PC-9 (cell line): ENCODE measurements at regions not wholly inside any gene's neighbourhood (a gene's known extent, or its start where the extent isn't known, plus 50 kb on each side); places are given as distances from the start of the nearest gene placed in this dataset.

Experiments used
- BruUV-seq: library from RNA; stranded (reverse); fragments of 400-500 nt; replicated peaks from 2 replicates; lab custom pipeline; 2021; lab: Mats Ljungman, UMichigan
- CTCF ChIA-PET: fragments of 300-600 bp; sonication (Branson Sonifier 250); formaldehyde crosslinking; loops from one replicate; lab custom pipeline; 2022; ENCODE audit warnings: antibody characterized with exemption; lab: Charles Lee
- POLR2A ChIA-PET: fragments of 300-600 bp; sonication (Branson Sonifier 250); formaldehyde crosslinking; loops from one replicate; lab custom pipeline; 2022; ENCODE audit warnings: antibody characterized with exemption; ENCODE audit not compliant: unreplicated experiment; lab: Charles Lee
- DNase-seq, 2 experiments: peaks; one replicate each; pipeline versions ENCODE4 v3.0.0 to v3.0.0-alpha.2; 2015 to 2022; ENCODE audit warnings: mixed read lengths in 1 of 2
- H2AFZ ChIP-seq: fragments of 200-600 bp; sonication (generic); 2 replicates; pipeline ENCODE4 v1.8.1; 2017; ENCODE audit warnings: antibody characterized with exemption
- H3F3A ChIP-seq: fragments of 200-600 bp; sonication (generic); 2 replicates; pipeline ENCODE4 v1.8.1; 2017; ENCODE audit warnings: antibody characterized with exemption, mild to moderate bottlenecking, low read depth; ENCODE audit not compliant: insufficient read depth
- H3K27ac ChIP-seq: fragments of 200-600 bp; sonication (generic); 2 replicates; pipeline ENCODE4 v1.6.1; 2016; ENCODE audit warnings: mixed run types
- H3K27me3 ChIP-seq: fragments of 200-600 bp; sonication (generic); 2 replicates; pipeline ENCODE4 v1.6.1; 2016; ENCODE audit warnings: low read depth, mixed run types; ENCODE audit not compliant: insufficient read depth
- H3K36me3 ChIP-seq: fragments of 200-600 bp; sonication (generic); 2 replicates; pipeline ENCODE4 v1.6.1; 2016; ENCODE audit warnings: low read depth, mixed run types
- H3K4me1 ChIP-seq: fragments of 200-600 bp; sonication (generic); replicated peaks from 2 replicates; pipeline ENCODE4 v1.6.1; 2016; ENCODE audit warnings: mixed run types; ENCODE audit not compliant: insufficient read depth
- H3K4me2 ChIP-seq: fragments of 200-600 bp; sonication (generic); 2 replicates; pipeline ENCODE4 v1.6.1; 2017; ENCODE audit warnings: mixed run types
- H3K4me3 ChIP-seq: fragments of 200-600 bp; sonication (generic); 2 replicates; pipeline ENCODE4 v1.6.1; 2016; ENCODE audit warnings: mixed run types
- H3K79me2 ChIP-seq: fragments of 200-600 bp; sonication (generic); 2 replicates; pipeline ENCODE4 v1.6.1; 2017; ENCODE audit warnings: low read depth, mixed run types
- H3K9me2 ChIP-seq: fragments of 200-600 bp; sonication (generic); 2 replicates; pipeline ENCODE4 v1.8.1; 2017; ENCODE audit warnings: mild to moderate bottlenecking; ENCODE audit not compliant: insufficient read depth
- H3K9me3 ChIP-seq: fragments of 200-600 bp; sonication (generic); 2 replicates; pipeline ENCODE4 v1.8.1; 2016; ENCODE audit warnings: low read depth; ENCODE audit not compliant: insufficient read depth
- H4K20me1 ChIP-seq: fragments of 200-600 bp; sonication (generic); 2 replicates; pipeline ENCODE4 v1.8.1; 2017; ENCODE audit not compliant: insufficient read depth
- EZH2 ChIP-seq: fragments of 200-600 bp; sonication (generic); IDR thresholded peaks from 2 replicates; pipeline ENCODE4 v1.8.0; 2017; ENCODE audit warnings: antibody characterized with exemption, low read depth
- intact Hi-C: fragments of 100-400 bp; cut with micrococcal nuclease; formaldehyde crosslinking; loops from one replicate; pipeline ENCODE4 v1.10.0; 2022; ENCODE audit not compliant: unreplicated experiment
- TF ChIP-seq, protein P1 (sequence below): fragments of 200-600 bp; sonication (generic); conservative IDR thresholded peaks from 2 replicates; pipeline ENCODE4 v1.6.1; 2017; ENCODE audit warnings: mixed run types, antibody characterized with exemption, mild to moderate bottlenecking, moderate library complexity

DNA sequence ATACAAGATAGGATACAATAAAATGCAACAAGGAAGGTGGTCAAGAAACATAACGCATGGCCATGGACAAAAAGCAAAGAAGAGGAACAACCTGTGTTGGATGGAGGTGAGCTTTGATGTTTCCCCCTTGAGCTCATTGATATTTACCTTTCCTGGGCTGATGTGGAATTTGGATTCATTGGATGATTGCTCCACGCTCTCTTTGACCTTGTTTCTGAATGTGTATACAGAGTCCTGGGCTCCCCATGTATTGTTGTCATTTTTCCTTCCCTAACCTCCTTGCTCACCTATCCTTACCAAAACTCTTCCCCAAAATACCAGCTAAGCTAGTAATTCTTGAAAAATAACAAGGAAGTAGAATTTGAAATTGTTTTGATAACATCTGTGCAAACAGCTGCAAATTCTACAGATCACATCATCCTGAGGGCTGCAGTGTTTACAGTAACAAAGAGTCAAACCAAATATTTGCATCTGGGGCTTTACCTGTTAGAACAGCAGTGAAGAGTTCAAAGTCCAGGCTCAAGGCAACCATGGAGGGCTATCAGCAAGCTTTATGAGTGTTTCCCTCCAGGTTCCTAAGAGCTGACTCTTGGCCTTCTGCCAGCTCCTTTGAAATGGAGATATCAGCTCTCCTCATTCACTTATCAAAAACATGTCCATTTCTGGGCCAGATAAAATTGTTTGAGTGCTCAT lies 214.3 kb upstream of the MARCKS start:
- intact Hi-C loops = loop anchor here (10.0 kb wide), 1 partner anchor 52 kb away; no protein-coding TSS in a partner anchor
- Histone ChIP-seq H3F3A (peaks cover 14% of the 10 kb centered on the region; the same call in 1 of the 2 replicates), H3K4me1 (peaks cover 37% of the 10 kb centered on the region), H3K27me3 (no peaks in the 10 kb centered on the region), H4K20me1 (no peaks in the 10 kb centered on the region), H2AFZ (no peak overlapping the region), H3K4me3 (no peak overlapping the region), H3K27ac (peak overlapping the region; percentile 17; the same call in 1 of the 2 replicates), H3K36me3 (no peaks in the 10 kb centered on the region), H3K79me2 (no peaks in the 10 kb centered on the region), H3K9me2 (no peaks in the 10 kb centered on the region), H3K4me2 (0 out of 2 replicates have a peak overlapping the region, but pooled peaks have one; percentile 0), H3K9me3 (no peaks in the 10 kb centered on the region)
- POLR2A ChIA-PET = interaction anchor here (0.6 to 0.7 kb wide), 4 partner anchors 13 to 230 kb away, joined by 5 to 13 read pairs (median 8); no protein-coding TSS in a partner anchor
- no TSS peak for BruUV-seq
- peak in 1 of 2 experiments; percentile 80 for DNase-seq
- CTCF ChIA-PET = interaction anchor here (0.6 to 1.0 kb wide), 3 partner anchors 10 to 216 kb away, joined by 3 read pairs; no protein-coding TSS in a partner anchor
- TF ChIP-seq EZH2 = no peak
- TF ChIP-seq, protein P1, sequence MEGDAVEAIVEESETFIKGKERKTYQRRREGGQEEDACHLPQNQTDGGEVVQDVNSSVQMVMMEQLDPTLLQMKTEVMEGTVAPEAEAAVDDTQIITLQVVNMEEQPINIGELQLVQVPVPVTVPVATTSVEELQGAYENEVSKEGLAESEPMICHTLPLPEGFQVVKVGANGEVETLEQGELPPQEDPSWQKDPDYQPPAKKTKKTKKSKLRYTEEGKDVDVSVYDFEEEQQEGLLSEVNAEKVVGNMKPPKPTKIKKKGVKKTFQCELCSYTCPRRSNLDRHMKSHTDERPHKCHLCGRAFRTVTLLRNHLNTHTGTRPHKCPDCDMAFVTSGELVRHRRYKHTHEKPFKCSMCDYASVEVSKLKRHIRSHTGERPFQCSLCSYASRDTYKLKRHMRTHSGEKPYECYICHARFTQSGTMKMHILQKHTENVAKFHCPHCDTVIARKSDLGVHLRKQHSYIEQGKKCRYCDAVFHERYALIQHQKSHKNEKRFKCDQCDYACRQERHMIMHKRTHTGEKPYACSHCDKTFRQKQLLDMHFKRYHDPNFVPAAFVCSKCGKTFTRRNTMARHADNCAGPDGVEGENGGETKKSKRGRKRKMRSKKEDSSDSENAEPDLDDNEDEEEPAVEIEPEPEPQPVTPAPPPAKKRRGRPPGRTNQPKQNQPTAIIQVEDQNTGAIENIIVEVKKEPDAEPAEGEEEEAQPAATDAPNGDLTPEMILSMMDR = no peak

DNA sequence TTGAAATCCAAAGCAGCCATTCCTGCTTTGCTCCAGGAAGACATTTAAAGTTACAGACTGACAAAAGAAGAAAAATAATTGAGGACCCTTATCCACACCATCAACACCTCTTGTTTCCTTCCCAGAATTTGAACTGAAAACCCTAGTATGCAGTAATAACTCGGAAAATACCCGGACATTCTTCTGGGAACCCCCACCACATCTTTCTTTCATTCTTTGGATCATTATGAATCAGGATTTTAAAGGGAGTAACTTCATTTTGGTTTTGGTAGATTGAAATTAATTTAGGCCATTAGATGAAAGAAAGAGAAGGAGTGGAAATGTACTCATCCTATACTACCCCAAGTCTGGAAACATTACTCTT lies 213.8 kb upstream of the MARCKS start:
- Histone ChIP-seq H3K9me2 (no peaks in the 10 kb centered on the region), H2AFZ (no peak overlapping the region), H3K36me3 (no peaks in the 10 kb centered on the region), H3K4me3 (no peak overlapping the region), H3K9me3 (no peaks in the 10 kb centered on the region), H3K4me1 (peaks cover 37% of the 10 kb centered on the region), H3F3A (peaks cover 14% of the 10 kb centered on the region; the same call in 1 of the 2 replicates), H3K4me2 (no peak overlapping the region), H3K27ac (0 out of 2 replicates have a peak overlapping the region, but pooled peaks have one; percentile 17), H4K20me1 (no peaks in the 10 kb centered on the region), H3K27me3 (no peaks in the 10 kb centered on the region), H3K79me2 (no peaks in the 10 kb centered on the region)
- no peak for DNase-seq
- intact Hi-C loops = loop anchor here (10.0 kb wide), 1 partner anchor 51 kb away; no protein-coding TSS in a partner anchor
- no peak for TF ChIP-seq EZH2
- TF ChIP-seq, protein P1 = no peak
- CTCF ChIA-PET = interaction anchor here (0.6 to 1.0 kb wide), 3 partner anchors 11 to 215 kb away, joined by 3 read pairs; no protein-coding TSS in a partner anchor
- POLR2A ChIA-PET = interaction anchor here (0.7 kb wide), 2 partner anchors 13 to 217 kb away, joined by 5 to 8 read pairs; no protein-coding TSS in a partner anchor
- no TSS peak for BruUV-seq

DNA sequence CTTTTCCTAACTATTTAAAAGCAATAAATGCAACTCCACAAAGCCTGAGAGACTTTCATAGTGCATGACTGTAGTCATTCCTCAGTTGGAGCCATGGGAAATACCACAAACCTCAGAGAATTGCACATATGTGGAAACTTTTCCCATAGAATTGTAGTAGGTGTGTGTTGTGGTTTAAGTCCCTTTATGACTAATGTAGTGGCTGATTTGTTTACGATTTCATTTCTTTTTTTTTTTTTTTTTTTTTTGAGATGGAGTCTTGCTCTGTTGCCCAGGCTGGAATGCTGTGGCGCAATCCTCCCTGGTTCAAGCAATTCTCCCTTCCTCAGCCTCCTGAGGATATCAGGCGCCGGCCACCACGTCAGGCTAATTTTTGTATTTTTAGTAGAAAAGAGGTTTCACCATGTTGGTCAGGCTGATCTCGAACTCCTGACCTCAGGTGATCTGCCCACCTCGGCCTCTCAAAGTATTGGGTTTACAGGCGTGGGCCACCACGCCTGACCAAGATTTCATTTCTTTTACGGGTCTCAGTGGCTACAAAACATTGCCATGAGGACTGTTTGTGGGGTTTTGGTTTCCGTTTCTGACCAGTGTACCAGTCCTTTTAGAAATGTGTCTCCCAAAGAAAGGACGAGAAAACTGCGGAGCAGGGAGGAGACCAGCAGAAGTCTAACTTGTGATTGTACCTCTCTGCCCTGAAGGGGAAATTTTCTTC lies 212.1 kb upstream of the MARCKS start:
- intact Hi-C loops = loop anchor here (1.0 to 10.0 kb wide), 2 partner anchors 9 to 50 kb away; no protein-coding TSS in a partner anchor
- TF ChIP-seq EZH2 = no peak
- TF ChIP-seq, protein P1 = no peak
- peaks cover 37% of the 10 kb centered on the region for H3K4me1 ChIP-seq
- H4K20me1 ChIP-seq = no peaks in the 10 kb centered on the region
- ChIA-PET POLR2A (no interaction called here), CTCF (no interaction called here)
- no peaks in the 10 kb centered on the region for H3K9me3 ChIP-seq
- H3K36me3 ChIP-seq = no peaks in the 10 kb centered on the region
- H2AFZ ChIP-seq = peak overlapping the region; percentile 30
- no peaks in the 10 kb centered on the region for H3K27me3 ChIP-seq
- peak overlapping the region; percentile 11; the same call in 1 of the 2 replicates for H3K27ac ChIP-seq
- no TSS peak for BruUV-seq
- DNase-seq = peak in 1 of 2 experiments; percentile 80
- peaks cover 14% of the 10 kb centered on the region; the same call in 1 of the 2 replicates for H3F3A ChIP-seq
- H3K4me2 ChIP-seq = no peak overlapping the region
- H3K79me2 ChIP-seq = no peaks in the 10 kb centered on the region
- no peak overlapping the region for H3K4me3 ChIP-seq
- H3K9me2 ChIP-seq = no peaks in the 10 kb centered on the region
